Hepatocyte (in vitro differentiated cells): ENCODE measurements at regions not wholly inside any gene's neighbourhood (a gene's known extent, or its start where the extent isn't known, plus 50 kb on each side); places are given as distances from the start of the nearest gene placed in this dataset.
A peak's percentile ranks its signal among the peaks of the same experiment; 100 is the strongest.

Source experiments
- DNase-seq: peaks from one replicate; pipeline ENCODE4 v3.0.0-alpha.2; 2016; ENCODE audit warnings: low spot score
- H2AFZ ChIP-seq: fragments of 200-600 bp; sonication (generic); 2 replicates; pipeline ENCODE4 v1.6.0; 2016; ENCODE audit warnings: antibody characterized with exemption, mild to moderate bottlenecking
- H3K27ac ChIP-seq: fragments of 200-600 bp; sonication (generic); 2 replicates; pipeline ENCODE4 v1.5.1; 2016; ENCODE audit warnings: mild to moderate bottlenecking
- H3K27me3 ChIP-seq: fragments of 200-600 bp; sonication (generic); 2 replicates; pipeline ENCODE4 v1.6.1; 2016
- H3K36me3 ChIP-seq: fragments of 200-600 bp; sonication (generic); replicated peaks from 2 replicates; pipeline ENCODE4 v1.5.1; 2016; ENCODE audit warnings: low read depth; ENCODE audit not compliant: insufficient read depth
- H3K4me1 ChIP-seq: fragments of 200-600 bp; sonication (generic); 2 replicates; pipeline ENCODE4 v1.5.1; 2016; ENCODE audit warnings: mild to moderate bottlenecking, moderate library complexity; ENCODE audit not compliant: insufficient read depth
- H3K4me2 ChIP-seq: fragments of 200-600 bp; sonication (generic); 2 replicates; pipeline ENCODE4 v1.6.0; 2016
- H3K4me3 ChIP-seq: fragments of 200-600 bp; sonication (generic); 2 replicates; pipeline ENCODE4 v1.5.1; 2016; ENCODE audit warnings: mild to moderate bottlenecking
- H3K79me2 ChIP-seq: fragments of 200-600 bp; sonication (generic); 2 replicates; pipeline ENCODE4 v1.6.0; 2017; ENCODE audit warnings: mild to moderate bottlenecking
- H3K9me2 ChIP-seq: fragments of 200-600 bp; sonication (generic); replicated peaks from 2 replicates; pipeline ENCODE4 v1.6.0; 2017; ENCODE audit warnings: mild to moderate bottlenecking; ENCODE audit not compliant: insufficient read depth
- H3K9me3 ChIP-seq: fragments of 200-600 bp; sonication (generic); 2 replicates; pipeline ENCODE4 v1.5.1; 2016; ENCODE audit warnings: low read depth, mild to moderate bottlenecking
- H4K20me1 ChIP-seq: fragments of 200-600 bp; sonication (generic); 2 replicates; pipeline ENCODE4 v1.6.0; 2016; ENCODE audit warnings: mild to moderate bottlenecking; ENCODE audit not compliant: insufficient read depth, poor library complexity, severe bottlenecking
- CTCF ChIP-seq: fragments of 200-600 bp; sonication (generic); IDR thresholded peaks from 2 replicates; pipeline ENCODE4 v1.5.1; 2016; ENCODE audit warnings: antibody characterized with exemption, mild to moderate bottlenecking; ENCODE audit not compliant: poor library complexity
- EZH2 ChIP-seq: fragments of 200-600 bp; sonication (generic); IDR thresholded peaks from 2 replicates; pipeline ENCODE4 v1.6.1; 2016; ENCODE audit warnings: antibody characterized with exemption, mild to moderate bottlenecking, borderline replicate concordance
- EZH2phosphoT487 ChIP-seq: fragments of 200-600 bp; sonication (generic); IDR thresholded peaks from one replicate; pipeline ENCODE4 v1.6.1; 2018; ENCODE audit warnings: antibody characterized with exemption, mild to moderate bottlenecking, low read depth, moderate library complexity; ENCODE audit not compliant: unreplicated experiment, severe bottlenecking
- WGBS: methylation state at CpG from one replicate; pipeline ENCODE4 v1.1.6; 2016; ENCODE audit warnings: low lambda C conversion rate; ENCODE audit errors: missing lambda C conversion rate; 5-methylcytosine and 5-hydroxymethylcytosine counted together

GRCh38 chr3:144762091-144762490 is 790.5 kb downstream of the DIPK2A start:
- Histone ChIP-seq H3K27ac (no peak overlapping the region), H2AFZ (no peak overlapping the region), H3K4me1 (peaks cover 5% of the 10 kb centered on the region), H3K9me2 (no peaks in the 10 kb centered on the region), H3K9me3 (no peaks in the 10 kb centered on the region), H3K36me3 (no peaks in the 10 kb centered on the region), H3K4me3 (no peak overlapping the region), H3K4me2 (no peak overlapping the region), H4K20me1 (no peaks in the 10 kb centered on the region), H3K79me2 (no peaks in the 10 kb centered on the region), H3K27me3 (no peaks in the 10 kb centered on the region)
- no peak for DNase-seq
- no peak for TF ChIP-seq EZH2phosphoT487
- no peak for TF ChIP-seq EZH2
- 100% methylated on average over 1 of the region's 1 CpG for WGBS

GRCh38 chr3:144763878-144764454 is 792.3 kb downstream of the DIPK2A start:
- WGBS, result 77% methylated on average over 3 of the region's 3 CpGs
- no peak for TF ChIP-seq EZH2
- no peak for TF ChIP-seq CTCF
- TF ChIP-seq EZH2phosphoT487, result no peak
- no peak overlapping the region for H3K27ac ChIP-seq
- no peaks in the 10 kb centered on the region for H3K9me2 ChIP-seq
- peak overlapping the region; percentile 53 for H3K4me2 ChIP-seq
- no peak overlapping the region for H3K4me3 ChIP-seq
- H3K27me3 ChIP-seq, result no peaks in the 10 kb centered on the region
- H3K79me2 ChIP-seq, result no peaks in the 10 kb centered on the region
- no peaks in the 10 kb centered on the region for H3K9me3 ChIP-seq
- no peak for DNase-seq
- no peaks in the 10 kb centered on the region for H3K36me3 ChIP-seq
- H3K4me1 ChIP-seq, result peaks cover 5% of the 10 kb centered on the region
- H4K20me1 ChIP-seq, result no peaks in the 10 kb centered on the region
- peak overlapping the region; percentile 9 for H2AFZ ChIP-seq

GRCh38 chr3:144770281-144770680 is 798.7 kb downstream of the DIPK2A start:
- Histone ChIP-seq H3K9me2 (no peaks in the 10 kb centered on the region), H3K79me2 (no peaks in the 10 kb centered on the region), H3K4me2 (no peak overlapping the region), H3K9me3 (no peaks in the 10 kb centered on the region), H4K20me1 (no peaks in the 10 kb centered on the region), H3K27ac (no peak overlapping the region), H3K36me3 (no peaks in the 10 kb centered on the region), H3K4me3 (no peak overlapping the region), H2AFZ (no peak overlapping the region), H3K27me3 (no peaks in the 10 kb centered on the region), H3K4me1 (no peaks in the 10 kb centered on the region)
- 68% methylated on average over 1 of the region's 1 CpG for WGBS
- DNase-seq, result no peak
- TF ChIP-seq CTCF (no peak), EZH2phosphoT487 (no peak), EZH2 (no peak)

GRCh38 chr3:144770915-144771351 is 799.3 kb downstream of the DIPK2A start:
- H3K36me3 ChIP-seq, result no peaks in the 10 kb centered on the region
- H3K4me2 ChIP-seq, result no peak overlapping the region
- H3K4me1 ChIP-seq, result no peaks in the 10 kb centered on the region
- no peak overlapping the region for H3K4me3 ChIP-seq
- H3K9me3 ChIP-seq, result no peaks in the 10 kb centered on the region
- TF ChIP-seq CTCF (peak; percentile 56), EZH2phosphoT487 (no peak)
- H3K9me2 ChIP-seq, result no peaks in the 10 kb centered on the region
- peak; percentile 43 for DNase-seq
- H4K20me1 ChIP-seq, result no peaks in the 10 kb centered on the region
- H3K27ac ChIP-seq, result no peak overlapping the region
- 40% methylated on average over 1 of the region's 1 CpG for WGBS
- H2AFZ ChIP-seq, result no peak overlapping the region
- H3K27me3 ChIP-seq, result no peaks in the 10 kb centered on the region
- no peaks in the 10 kb centered on the region for H3K79me2 ChIP-seq
